ENCODE measurements at regions not wholly inside any gene's neighbourhood (a gene's known extent, or its start where the extent isn't known, plus 50 kb on each side); places are given as distances from the start of the nearest gene placed in this dataset.

- H2AFZ ChIP-seq (ENCODE audit: low read depth, low read length), result no peak overlapping the region
- TF ChIP-seq TAF1 (IDR thresholded peaks at IDR 0.05; ENCODE audit: low read depth) (no peak), SMC3 (conservative IDR thresholded peaks at IDR 0.05; ENCODE audit: poor library complexity) (no peak), EZH2 (IDR thresholded peaks at IDR 0.05; ENCODE audit: borderline replicate concordance, insufficient read depth, low read length, poor library complexity, severe bottlenecking) (no peak), MXI1 (conservative IDR thresholded peaks at IDR 0.05; ENCODE audit: poor library complexity, severe bottlenecking) (no peak), POLR2AphosphoS5 (IDR thresholded peaks at IDR 0.05) (no peak), CTCF (IDR thresholded peaks at IDR 0.05; ENCODE audit: poor library complexity, severe bottlenecking) (no peak), RAD21 (conservative IDR thresholded peaks at IDR 0.05) (no peak), EP300 (conservative IDR thresholded peaks at IDR 0.05; ENCODE audit: poor library complexity, severe bottlenecking) (no peak), REST (IDR thresholded peaks at IDR 0.05; ENCODE audit: borderline replicate concordance) (no peak)
- no peaks in the 10 kb centered on the region for H3K9me3 ChIP-seq (ENCODE audit: low read length)
- no peaks in the 10 kb centered on the region for H3K9me2 ChIP-seq (ENCODE audit: insufficient read depth, low read length)
- H4K20me1 ChIP-seq (ENCODE audit: insufficient read depth), result no peaks in the 10 kb centered on the region
- H3K4me2 ChIP-seq (ENCODE audit: low read length), result no peak overlapping the region
- no peaks in the 10 kb centered on the region for H3K36me3 ChIP-seq (ENCODE audit: insufficient read depth, low read length)
- no peak overlapping the region for H3K9ac ChIP-seq (ENCODE audit: low read length)
- no peaks in the 10 kb centered on the region for H3K27me3 ChIP-seq (ENCODE audit: insufficient read depth, low read depth, low read length)
- H3K27ac ChIP-seq (ENCODE audit: low read length), result no peak overlapping the region
- no peaks in the 10 kb centered on the region for H3K79me2 ChIP-seq (replicated peaks; ENCODE audit: insufficient read depth, low read length)
- no peaks in the 10 kb centered on the region for H3F3A ChIP-seq (ENCODE audit: insufficient read depth, low read length, poor library complexity, severe bottlenecking)
- no peak overlapping the region for H3K4me3 ChIP-seq (ENCODE audit: low read length)
These were observed 567.5 kb downstream of the ELAVL2 start for GRCh38 chr9:23258569-23258968.

GRCh38 chr9:23278561-23278960, 547.5 kb downstream of the ELAVL2 start:
- H3F3A ChIP-seq (ENCODE audit: insufficient read depth, low read length, poor library complexity, severe bottlenecking), result no peaks in the 10 kb centered on the region
- no peaks in the 10 kb centered on the region for H3K36me3 ChIP-seq (ENCODE audit: insufficient read depth, low read length)
- H3K79me2 ChIP-seq (replicated peaks; ENCODE audit: insufficient read depth, low read length), result no peaks in the 10 kb centered on the region
- no peaks in the 10 kb centered on the region for H3K9me2 ChIP-seq (ENCODE audit: insufficient read depth, low read length)
- no peaks in the 10 kb centered on the region for H3K27me3 ChIP-seq (ENCODE audit: insufficient read depth, low read depth, low read length)
- TF ChIP-seq CTCF (IDR thresholded peaks at IDR 0.05; ENCODE audit: poor library complexity, severe bottlenecking), result no peak
- TF ChIP-seq POLR2AphosphoS5 (IDR thresholded peaks at IDR 0.05), result no peak
- TF ChIP-seq EP300 (conservative IDR thresholded peaks at IDR 0.05; ENCODE audit: poor library complexity, severe bottlenecking), result no peak
- no peak for TF ChIP-seq RAD21 (conservative IDR thresholded peaks at IDR 0.05)
- no peak for TF ChIP-seq SMC3 (conservative IDR thresholded peaks at IDR 0.05; ENCODE audit: poor library complexity)
- TF ChIP-seq REST (IDR thresholded peaks at IDR 0.05; ENCODE audit: borderline replicate concordance), result no peak
- TF ChIP-seq EZH2 (IDR thresholded peaks at IDR 0.05; ENCODE audit: borderline replicate concordance, insufficient read depth, low read length, poor library complexity, severe bottlenecking), result no peak
- TF ChIP-seq TAF1 (IDR thresholded peaks at IDR 0.05; ENCODE audit: low read depth), result no peak
- no peak for TF ChIP-seq MXI1 (conservative IDR thresholded peaks at IDR 0.05; ENCODE audit: poor library complexity, severe bottlenecking)
- no peak overlapping the region for H3K9ac ChIP-seq (ENCODE audit: low read length)
- H3K4me3 ChIP-seq (ENCODE audit: low read length), result no peak overlapping the region
- H4K20me1 ChIP-seq (ENCODE audit: insufficient read depth), result no peaks in the 10 kb centered on the region
- no peak overlapping the region for H3K27ac ChIP-seq (ENCODE audit: low read length)
- no peak overlapping the region for H3K4me2 ChIP-seq (ENCODE audit: low read length)
- H2AFZ ChIP-seq (ENCODE audit: low read depth, low read length), result no peak overlapping the region
- no peaks in the 10 kb centered on the region for H3K9me3 ChIP-seq (ENCODE audit: low read length)
